Lower leg skin (tissue), 3 donors: ENCODE measurements at regions not wholly inside any gene's neighbourhood (a gene's known extent, or its start where the extent isn't known, plus 50 kb on each side); places are given as distances from the start of the nearest gene placed in this dataset.

Experiments used
- POLR2A ChIP-seq, 2 donors: fragments of 450-650 bp; IDR thresholded peaks; one replicate each; pipeline ENCODE4 v1.6.1; 2016 to 2017; ENCODE audit warnings: antibody characterized with exemption in 2 of 2, mild to moderate bottlenecking in 1 of 2, moderate library complexity in 1 of 2
- TF ChIP-seq, protein P1 (sequence below), 3 donors: fragments of 450-650 bp; IDR thresholded peaks; one replicate each; pipeline ENCODE4 v1.5.1; 2016; ENCODE audit warnings: antibody characterized with exemption in 3 of 3, mild to moderate bottlenecking in 3 of 3, moderate library complexity in 2 of 3

DNA sequence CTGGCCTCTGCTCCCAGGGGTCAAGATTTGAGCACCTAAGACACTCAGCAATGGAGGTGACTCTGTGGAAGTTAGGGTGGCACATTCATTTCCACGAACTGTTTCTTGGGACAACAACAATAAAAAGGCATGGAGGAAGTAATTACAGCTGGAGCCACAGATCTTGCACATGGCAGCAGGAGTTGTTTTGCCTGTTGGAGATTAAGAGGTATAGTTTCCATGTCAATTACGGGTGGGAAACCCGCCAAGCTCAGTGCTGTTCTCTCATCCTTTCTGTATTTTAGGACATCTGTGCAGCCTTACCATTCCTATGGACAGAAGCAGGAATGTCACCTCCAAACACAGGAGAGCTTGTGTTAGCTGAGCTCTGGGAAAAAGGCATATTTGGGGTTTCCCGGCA lies 201.2 kb downstream of the SNX10 start:
- TF ChIP-seq, protein P1, sequence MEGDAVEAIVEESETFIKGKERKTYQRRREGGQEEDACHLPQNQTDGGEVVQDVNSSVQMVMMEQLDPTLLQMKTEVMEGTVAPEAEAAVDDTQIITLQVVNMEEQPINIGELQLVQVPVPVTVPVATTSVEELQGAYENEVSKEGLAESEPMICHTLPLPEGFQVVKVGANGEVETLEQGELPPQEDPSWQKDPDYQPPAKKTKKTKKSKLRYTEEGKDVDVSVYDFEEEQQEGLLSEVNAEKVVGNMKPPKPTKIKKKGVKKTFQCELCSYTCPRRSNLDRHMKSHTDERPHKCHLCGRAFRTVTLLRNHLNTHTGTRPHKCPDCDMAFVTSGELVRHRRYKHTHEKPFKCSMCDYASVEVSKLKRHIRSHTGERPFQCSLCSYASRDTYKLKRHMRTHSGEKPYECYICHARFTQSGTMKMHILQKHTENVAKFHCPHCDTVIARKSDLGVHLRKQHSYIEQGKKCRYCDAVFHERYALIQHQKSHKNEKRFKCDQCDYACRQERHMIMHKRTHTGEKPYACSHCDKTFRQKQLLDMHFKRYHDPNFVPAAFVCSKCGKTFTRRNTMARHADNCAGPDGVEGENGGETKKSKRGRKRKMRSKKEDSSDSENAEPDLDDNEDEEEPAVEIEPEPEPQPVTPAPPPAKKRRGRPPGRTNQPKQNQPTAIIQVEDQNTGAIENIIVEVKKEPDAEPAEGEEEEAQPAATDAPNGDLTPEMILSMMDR (IDR thresholded peaks at IDR 0.05), result no peak
- no peak for TF ChIP-seq POLR2A (IDR thresholded peaks at IDR 0.05)
